Panc1 (cell line): ENCODE measurements at regions not wholly inside any gene's neighbourhood (a gene's known extent, or its start where the extent isn't known, plus 50 kb on each side); places are given as distances from the start of the nearest gene placed in this dataset.

Experiments
- POLR2AphosphoS5 ChIP-seq: IDR thresholded peaks from 2 replicates; pipeline ENCODE4 v1.6.1; 2012; ENCODE audit warnings: mild to moderate bottlenecking, low read depth, low read length, moderate library complexity
- TCF7L2 ChIP-seq: IDR thresholded peaks from 2 replicates; pipeline ENCODE4 v1.6.1; 2011; ENCODE audit warnings: mild to moderate bottlenecking, low read depth, low read length, inconsistent platforms

DNA sequence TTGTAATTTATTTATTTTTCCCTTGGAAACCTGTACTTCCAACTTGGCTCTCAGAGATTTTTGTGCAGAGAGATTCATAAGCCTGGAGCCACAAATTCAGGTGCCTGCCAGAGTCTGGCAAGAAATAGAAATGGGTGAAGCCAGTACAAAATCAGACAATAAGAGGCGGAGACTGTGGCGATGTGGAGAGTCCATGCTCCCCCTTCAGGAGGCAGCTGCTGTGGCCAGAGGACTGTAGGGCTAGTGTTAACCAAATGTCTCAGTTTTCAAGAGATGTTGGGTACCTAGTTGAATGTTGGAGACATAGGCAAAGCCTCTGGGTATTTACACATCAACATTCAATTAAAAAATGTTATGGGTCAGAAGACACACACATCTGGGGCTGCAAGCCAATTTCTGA lies 208.6 kb downstream of the PSAT1 start:
- TF ChIP-seq TCF7L2 (no peak), POLR2AphosphoS5 (no peak)
